H1 (cell line): ENCODE measurements at regions not wholly inside any gene's neighbourhood (a gene's known extent, or its start where the extent isn't known, plus 50 kb on each side); places are given as distances from the start of the nearest gene placed in this dataset.

Experiments used
- CTCF ChIA-PET: fragments of 300-600 bp; sonication (Branson Sonifier 250); formaldehyde crosslinking; loops from one replicate; lab custom pipeline; 2021; ENCODE audit not compliant: partially characterized antibody; lab: Charles Lee
- POLR2A ChIA-PET: fragments of 300-600 bp; sonication (Branson Sonifier 250); formaldehyde crosslinking; loops from one replicate; lab custom pipeline; 2021; ENCODE audit warnings: inconsistent platforms; ENCODE audit not compliant: partially characterized antibody; lab: Charles Lee
- DNase-seq, 2 experiments: peaks; one replicate each; pipeline versions ENCODE4 v3.0.0 to v3.0.0-alpha.2; 2010 to 2022; ENCODE audit warnings: low spot score in 2 of 2, low read depth in 1 of 2, mixed read lengths in 1 of 2
- FAIRE-seq: peaks from 2 replicates; lab custom pipeline; 2011; peaks lifted over from hg19 to GRCh38; lab: Jason Lieb, UNC
- H2AFZ ChIP-seq: 2 replicates; pipeline ENCODE4 v1.8.1; 2012; ENCODE audit warnings: low read length, inconsistent platforms
- H2AK5ac ChIP-seq: 2 replicates; pipeline ENCODE4 v1.6.1; 2013; ENCODE audit warnings: low read depth, low read length
- H2BK120ac ChIP-seq: replicated peaks from 2 replicates; pipeline ENCODE3; 2013; ENCODE audit warnings: low read depth, low read length, inconsistent platforms
- H2BK12ac ChIP-seq: 2 replicates; pipeline ENCODE4 v1.6.1; 2013; ENCODE audit warnings: low read depth, low read length
- H2BK15ac ChIP-seq: 2 replicates; pipeline ENCODE4 v1.6.1; 2013; ENCODE audit warnings: low read length
- H2BK20ac ChIP-seq: 2 replicates; pipeline ENCODE4 v1.6.1; 2013; ENCODE audit warnings: low read length
- H2BK5ac ChIP-seq: 2 replicates; pipeline ENCODE4 v1.6.1; 2013; ENCODE audit warnings: low read depth, low read length
- H3K14ac ChIP-seq: 2 replicates; pipeline ENCODE4 v1.6.1; 2013; ENCODE audit warnings: inconsistent platforms; ENCODE audit not compliant: insufficient read length
- H3K18ac ChIP-seq: 2 replicates; pipeline ENCODE4 v1.6.1; 2013; ENCODE audit warnings: low read length; ENCODE audit errors: extremely low read depth
- H3K23ac ChIP-seq: 2 replicates; pipeline ENCODE4 v1.6.1; 2013; ENCODE audit warnings: inconsistent platforms; ENCODE audit not compliant: insufficient read length
- H3K23me2 ChIP-seq: 2 replicates; pipeline ENCODE4 v1.6.1; 2013; ENCODE audit warnings: low read depth, low read length
- H3K27ac ChIP-seq: 2 replicates; pipeline ENCODE4 v1.6.1; 2011; ENCODE audit warnings: low read depth, low read length, inconsistent platforms
- H3K27me3 ChIP-seq, 4 experiments: replicated peaks in 1 of 4; 1 replicate in 1 of 4; 2 replicates in 3 of 4; pipeline versions ENCODE4 v1.6.1 to v1.8.1; 2011 to 2013; ENCODE audit warnings: low read length in 3 of 4, mild to moderate bottlenecking in 3 of 4, inconsistent platforms in 2 of 4, mixed read lengths in 2 of 4, moderate library complexity in 1 of 4; ENCODE audit not compliant: control insufficient read depth in 3 of 4, insufficient read depth in 3 of 4; ENCODE audit errors: extremely low read depth in 1 of 4
- H3K36me3 ChIP-seq, 4 experiments: 2 replicates each; pipeline versions ENCODE4 v1.6.1 to v1.8.1; 2011 to 2013; ENCODE audit warnings: mild to moderate bottlenecking in 4 of 4, low read length in 3 of 4, moderate library complexity in 2 of 4, control low read depth in 1 of 4, inconsistent platforms in 1 of 4; ENCODE audit not compliant: insufficient read depth in 4 of 4, control insufficient read depth in 2 of 4
- H3K4ac ChIP-seq: replicated peaks from 2 replicates; pipeline ENCODE3; 2013; ENCODE audit warnings: low read length, low read depth, mixed read lengths, inconsistent platforms; ENCODE audit not compliant: insufficient read length
- H3K4me1 ChIP-seq, 4 experiments: replicated peaks in 1 of 4; 1 replicate in 1 of 4; 2 replicates in 3 of 4; pipeline versions ENCODE4 v1.6.1 to v1.8.1; 2011 to 2013; ENCODE audit warnings: low read length in 3 of 4, inconsistent platforms in 2 of 4, mixed read lengths in 1 of 4; ENCODE audit not compliant: insufficient read depth in 4 of 4, control insufficient read depth in 3 of 4
- H3K4me2 ChIP-seq, 2 experiments: 2 replicates each; pipeline versions ENCODE4 v1.6.1 to v1.8.1; 2011 to 2013; ENCODE audit warnings: low read depth in 2 of 2, low read length in 2 of 2, control low read depth in 1 of 2, inconsistent platforms in 1 of 2, mild to moderate bottlenecking in 1 of 2; ENCODE audit not compliant: insufficient read depth in 1 of 2
- H3K4me3 ChIP-seq, 4 experiments: fragments of 200-600, 300-600 bp in 1 of 4; sonication (generic), shearing (Covaris generic), sonication (Bioruptor Twin) in 1 of 4; 2 replicates each; pipeline versions ENCODE4 v1.5.1 to v1.8.1; 2011 to 2016; ENCODE audit warnings: low read length in 4 of 4, low read depth in 3 of 4, control low read depth in 2 of 4, inconsistent platforms in 2 of 4, mild to moderate bottlenecking in 2 of 4, mixed read lengths in 1 of 4, moderate library complexity in 1 of 4; ENCODE audit not compliant: insufficient read depth in 2 of 4; ENCODE audit errors: extremely low read depth in 1 of 4
- H3K56ac ChIP-seq: replicated peaks from 2 replicates; pipeline ENCODE3; 2013; ENCODE audit warnings: low read depth, mild to moderate bottlenecking, mixed read lengths, low read length, inconsistent platforms; ENCODE audit not compliant: insufficient read length
- H3K79me1 ChIP-seq: 2 replicates; pipeline ENCODE4 v1.6.1; 2013; ENCODE audit warnings: low read depth, low read length, control low read depth
- H3K79me2 ChIP-seq, 2 experiments: 2 replicates each; pipeline versions ENCODE4 v1.6.1 to v1.8.1; 2012 to 2013; ENCODE audit warnings: low read length in 2 of 2, mild to moderate bottlenecking in 2 of 2, inconsistent platforms in 1 of 2; ENCODE audit not compliant: insufficient read depth in 2 of 2, control insufficient read depth in 1 of 2
- H3K9ac ChIP-seq, 4 experiments: replicated peaks in 1 of 4; 1 replicate in 1 of 4; 2 replicates in 3 of 4; pipeline versions ENCODE4 v1.6.1 to v1.8.1; 2011 to 2013; ENCODE audit warnings: low read depth in 3 of 4, low read length in 3 of 4, control low read depth in 2 of 4, mild to moderate bottlenecking in 2 of 4, moderate library complexity in 2 of 4, inconsistent platforms in 1 of 4; ENCODE audit errors: extremely low read depth in 1 of 4
- H3K9me3 ChIP-seq, 2 experiments: 2 replicates each; pipeline versions ENCODE4 v1.6.1 to v1.8.1; 2012 to 2013; ENCODE audit warnings: mild to moderate bottlenecking in 2 of 2, moderate library complexity in 2 of 2, control low read depth in 1 of 2, inconsistent platforms in 1 of 2, low read depth in 1 of 2, low read length in 1 of 2, mixed read lengths in 1 of 2; ENCODE audit not compliant: insufficient read depth in 2 of 2
- H4K20me1 ChIP-seq, 2 experiments: replicated peaks in 1 of 2; 2 replicates each; pipeline versions ENCODE3 to v1.8.1; 2011 to 2013; ENCODE audit warnings: inconsistent platforms in 2 of 2, low read length in 2 of 2, mild to moderate bottlenecking in 1 of 2; ENCODE audit not compliant: insufficient read depth in 2 of 2, control insufficient read depth in 1 of 2
- H4K5ac ChIP-seq: 2 replicates; pipeline ENCODE4 v1.6.1; 2013; ENCODE audit warnings: low read length, low read depth, mixed read lengths, inconsistent platforms; ENCODE audit not compliant: insufficient read length
- H4K8ac ChIP-seq: 2 replicates; pipeline ENCODE4 v1.8.0; 2013; ENCODE audit warnings: mild to moderate bottlenecking, moderate library complexity, low read length, inconsistent platforms; ENCODE audit not compliant: insufficient read depth; ENCODE audit errors: extremely low read depth
- H4K91ac ChIP-seq: replicated peaks from 2 replicates; pipeline ENCODE3; 2013; ENCODE audit warnings: low read length, mixed read lengths, inconsistent platforms; ENCODE audit not compliant: insufficient read length
- CBX5 ChIP-seq: fragments of 300-800, 300-1000 bp; sonication (generic); IDR thresholded peaks from 2 replicates; pipeline ENCODE4 v1.7.1; 2016; ENCODE audit warnings: antibody characterized with exemption, low read length, low read depth
- CEBPB ChIP-seq: IDR thresholded peaks from 2 replicates; pipeline ENCODE4 v1.6.1; 2012; ENCODE audit warnings: low read depth, low read length
- CTBP2 ChIP-seq: IDR thresholded peaks from 2 replicates; pipeline ENCODE4 v1.7.0; 2011; ENCODE audit warnings: borderline replicate concordance, mild to moderate bottlenecking, moderate library complexity, mixed read lengths, low read length; ENCODE audit not compliant: insufficient read depth, insufficient read length
- E2F6 ChIP-seq: IDR thresholded peaks from 2 replicates; pipeline ENCODE4 v1.6.1; 2012; ENCODE audit warnings: inconsistent platforms
- GABPA ChIP-seq: IDR thresholded peaks from 2 replicates; pipeline ENCODE4 v1.6.1; 2011; ENCODE audit warnings: mild to moderate bottlenecking, low read length, moderate library complexity, borderline replicate concordance; ENCODE audit not compliant: insufficient read depth
- JUN ChIP-seq: IDR thresholded peaks from 2 replicates; pipeline ENCODE4 v1.6.1; 2011; ENCODE audit warnings: low read depth, mild to moderate bottlenecking, improper control_type of control experiment, low read length
- RFX5 ChIP-seq: IDR thresholded peaks from 2 replicates; pipeline ENCODE4 v1.6.1; 2011; ENCODE audit warnings: low read depth, low read length, improper control_type of control experiment, borderline replicate concordance
- TAF1 ChIP-seq: IDR thresholded peaks from 2 replicates; pipeline ENCODE4 v1.6.1; 2011; ENCODE audit warnings: mild to moderate bottlenecking, low read depth, low read length
- TBP ChIP-seq: IDR thresholded peaks from 2 replicates; pipeline ENCODE4 v1.6.1; 2011; ENCODE audit warnings: low read depth, low read length, improper control_type of control experiment
- TCF12 ChIP-seq: IDR thresholded peaks from 2 replicates; pipeline ENCODE4 v1.6.1; 2011; ENCODE audit warnings: low read depth, mild to moderate bottlenecking, low read length
- TEAD4 ChIP-seq: IDR thresholded peaks from 2 replicates; pipeline ENCODE4 v1.6.1; 2012; ENCODE audit warnings: low read depth, low read length, inconsistent platforms, mixed read lengths
- WGBS, 2 experiments: shearing (Covaris generic) in 1 of 2; methylation state at CpG; one replicate each; pipeline versions ENCODE4 v1.1.6 to v1.1.7; 2013 to 2015; ENCODE audit warnings: low lambda C conversion rate in 2 of 2, mixed read lengths in 2 of 2, inconsistent platforms in 1 of 2, low coverage in 1 of 2, missing lambda C conversion rate in 1 of 2; ENCODE audit not compliant: insufficient replicate concordance in 2 of 2, insufficient coverage in 1 of 2, insufficient read length in 1 of 2; ENCODE audit errors: extremely low coverage in 1 of 2, missing lambda C conversion rate in 1 of 2; 5-methylcytosine and 5-hydroxymethylcytosine counted together

- no peak overlapping the region for H4K91ac ChIP-seq
- H3K18ac ChIP-seq: no peak overlapping the region
- H2BK15ac ChIP-seq: no peak overlapping the region
- H3K56ac ChIP-seq: no peak overlapping the region
- H2AFZ ChIP-seq: no peak overlapping the region
- no peaks in the 10 kb centered on the region for H3K9me3 ChIP-seq
- H2BK20ac ChIP-seq: no peak overlapping the region
- H3K79me2 ChIP-seq: no peaks in the 10 kb centered on the region
- H3K27me3 ChIP-seq: no peaks in the 10 kb centered on the region
- no peak overlapping the region for H3K4me3 ChIP-seq
- H4K5ac ChIP-seq: no peak overlapping the region
- H2BK5ac ChIP-seq: no peak overlapping the region
- no peak overlapping the region for H3K4ac ChIP-seq
- no peak overlapping the region for H2BK12ac ChIP-seq
- H3K23me2 ChIP-seq: no peaks in the 10 kb centered on the region; the same call in 1 of the 2 replicates
- H3K4me1 ChIP-seq: peaks cover 0 to 2% (median 0%) of the 10 kb centered on the region in 4 experiments; a peak in 2 of 7 replicates
- H2BK120ac ChIP-seq: no peak overlapping the region
- no peak overlapping the region for H2AK5ac ChIP-seq
- no peak overlapping the region for H3K4me2 ChIP-seq
- TF ChIP-seq RFX5 (no peak), CBX5 (no peak), E2F6 (no peak), TAF1 (no peak), CEBPB (no peak), TEAD4 (no peak), JUN (no peak), CTBP2 (no peak), TBP (no peak), GABPA (no peak), TCF12 (no peak)
- TF ChIP-seq, all 59 proteins: peak for 0
- WGBS, 2 experiments: 85% methylated on average over 3 of the region's 3 CpGs; no CpG with 5 or more reads in 1 of the 2 experiments
- Histone ChIP-seq H3K14ac (no peak overlapping the region), H3K79me1 (no peaks in the 10 kb centered on the region), H3K23ac (no peak overlapping the region), H3K36me3 (no peaks in the 10 kb centered on the region), H4K8ac (no peak overlapping the region), H4K20me1 (no peaks in the 10 kb centered on the region), H3K9ac (no peak overlapping the region), H3K27ac (no peak overlapping the region)
- ChIA-PET POLR2A (no interaction called here), CTCF (interaction anchor here (1.0 to 1.2 kb wide), 5 partner anchors 9 to 194 kb away, joined by 3 to 4 read pairs (median 3); no protein-coding TSS in a partner anchor)
- FAIRE-seq: no peak
- DNase-seq: no peak
Observed at GRCh38 chr6:3565291-3565690, 108.4 kb upstream of the SLC22A23 start.
